ENCODE measurements at regions not wholly inside any gene's neighbourhood (a gene's known extent, or its start where the extent isn't known, plus 50 kb on each side); places are given as distances from the start of the nearest gene placed in this dataset.

- DNase-seq (ENCODE audit: low read depth in 2 of 2) = no peak
Measured at GRCh38 chr12:128180166-128180565, 86.8 kb upstream of the TMEM132C start.

- no peak for DNase-seq (ENCODE audit: low read depth in 2 of 2)
Measured at GRCh38 chr12:128190052-128190451, 76.9 kb upstream of the TMEM132C start.

GRCh38 chr12:128190614-128191013, 76.4 kb upstream of the TMEM132C start:
- DNase-seq (ENCODE audit: low read depth in 2 of 2) = no peak

GRCh38 chr12:128191380-128191779, 75.6 kb upstream of the TMEM132C start:
- no peak for DNase-seq (ENCODE audit: low read depth in 2 of 2)

DNA sequence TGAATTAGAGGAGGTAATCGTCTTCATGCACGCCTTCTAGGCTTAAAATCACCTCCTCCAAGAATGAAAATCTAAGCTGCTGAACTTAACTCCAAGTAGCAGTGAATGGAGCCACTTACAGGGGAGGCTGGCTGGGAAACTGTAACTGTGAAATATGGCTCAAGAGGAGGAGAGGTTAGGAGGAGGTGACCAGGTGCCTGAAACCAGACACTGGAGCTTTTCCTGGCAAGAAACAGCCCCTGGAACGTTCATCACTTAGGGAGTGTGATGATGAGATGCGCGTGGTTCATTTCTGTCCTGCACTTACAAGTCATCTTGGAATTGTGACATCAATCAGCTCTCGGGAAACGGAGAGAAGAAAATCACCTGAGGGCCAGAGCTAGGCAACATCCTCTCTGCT, 62.3 kb upstream of the TMEM132C start:
- no peak for DNase-seq (ENCODE audit: low read depth in 2 of 2)

DNA sequence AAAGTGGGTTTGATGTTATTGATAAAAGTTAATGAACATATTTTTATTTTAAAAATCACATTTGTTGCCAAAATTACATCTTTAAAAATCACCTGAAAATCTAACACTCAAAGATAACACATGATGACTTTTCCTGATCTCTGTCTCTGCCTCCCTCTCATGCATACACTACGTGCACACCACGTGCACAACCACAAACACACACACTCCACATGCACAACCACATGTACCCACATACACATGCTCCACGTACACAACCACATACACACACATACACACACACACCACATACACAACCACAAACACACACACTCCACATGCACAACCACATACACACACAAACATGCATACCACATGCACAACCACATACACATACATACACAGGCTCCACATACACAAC, 61.8 kb upstream of the TMEM132C start:
- DNase-seq (ENCODE audit: low read depth in 2 of 2) = no peak

DNA sequence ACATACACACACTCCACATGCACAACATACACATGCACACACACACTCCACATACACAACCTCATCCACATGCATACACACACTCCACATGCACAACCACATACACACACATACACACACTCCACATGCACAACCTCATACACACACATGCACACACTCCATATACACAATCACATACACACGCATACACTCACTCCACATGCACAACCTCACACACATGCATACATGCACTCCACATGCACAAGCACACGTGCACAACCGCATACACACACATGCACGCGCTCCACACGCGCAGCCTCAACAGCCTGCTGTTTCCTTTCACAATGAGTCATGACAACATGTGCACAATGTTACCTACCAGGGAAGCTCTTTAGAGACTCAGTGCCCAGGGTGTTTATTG, 61.2 kb upstream of the TMEM132C start:
- no peak for DNase-seq (ENCODE audit: low read depth in 2 of 2)
